ENCODE measurements at regions not wholly inside any gene's neighbourhood (a gene's known extent, or its start where the extent isn't known, plus 50 kb on each side); places are given as distances from the start of the nearest gene placed in this dataset.

DNA sequence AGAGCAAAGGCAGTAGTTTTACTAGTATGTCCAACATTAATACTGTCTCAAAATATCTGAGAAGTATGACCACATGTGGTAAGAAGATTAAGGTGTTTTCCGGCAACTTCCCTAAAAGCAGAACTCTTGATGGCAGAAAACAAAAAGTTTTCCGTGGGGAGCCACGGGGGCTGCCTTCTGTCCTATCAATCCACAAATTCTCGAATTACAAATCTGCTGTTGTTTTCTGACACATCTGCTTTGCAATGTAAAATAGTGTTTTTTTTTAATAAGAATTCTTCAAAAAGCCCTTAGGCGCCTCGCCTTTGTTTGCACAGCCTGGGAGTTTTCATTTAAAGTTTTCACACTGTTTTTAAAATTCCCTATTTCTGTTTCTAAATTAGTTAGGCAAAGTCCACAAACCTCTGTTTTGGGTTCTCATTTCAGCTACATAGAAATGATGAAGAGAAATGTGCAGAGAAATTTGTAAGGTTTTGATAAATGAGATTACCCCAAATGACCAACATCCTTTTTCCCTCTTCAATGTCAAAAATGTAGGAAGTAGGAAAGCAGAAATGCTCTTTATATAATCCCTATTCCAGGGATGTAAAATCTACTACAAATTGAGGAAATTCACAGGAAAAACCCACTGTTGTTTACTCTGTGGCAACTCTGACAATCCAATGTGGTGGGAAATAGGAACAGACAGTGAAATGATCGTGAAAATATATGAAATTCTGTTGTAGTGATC, 385.8 kb downstream of the ZEB2 start:
- no peak for DNase-seq
- no peaks in the 10 kb centered on the region for H3K4me1 ChIP-seq (ENCODE audit: control insufficient read depth, insufficient read depth, low read length, poor library complexity, severe bottlenecking)
- H3K4me3 ChIP-seq (ENCODE audit: insufficient read depth, low read depth, low read length, poor library complexity, severe bottlenecking): no peak overlapping the region
- no peak overlapping the region for H3K27ac ChIP-seq (ENCODE audit: insufficient read depth, low read length, poor library complexity, severe bottlenecking)
- H3K9me3 ChIP-seq (ENCODE audit: control insufficient read depth, low read length): no peaks in the 10 kb centered on the region
- H3K36me3 ChIP-seq (ENCODE audit: control insufficient read depth, insufficient read depth, low read length): no peaks in the 10 kb centered on the region
- no peaks in the 10 kb centered on the region for H3K27me3 ChIP-seq (replicated peaks; ENCODE audit: control insufficient read depth, insufficient read depth, low read length, poor library complexity, severe bottlenecking)

DNA sequence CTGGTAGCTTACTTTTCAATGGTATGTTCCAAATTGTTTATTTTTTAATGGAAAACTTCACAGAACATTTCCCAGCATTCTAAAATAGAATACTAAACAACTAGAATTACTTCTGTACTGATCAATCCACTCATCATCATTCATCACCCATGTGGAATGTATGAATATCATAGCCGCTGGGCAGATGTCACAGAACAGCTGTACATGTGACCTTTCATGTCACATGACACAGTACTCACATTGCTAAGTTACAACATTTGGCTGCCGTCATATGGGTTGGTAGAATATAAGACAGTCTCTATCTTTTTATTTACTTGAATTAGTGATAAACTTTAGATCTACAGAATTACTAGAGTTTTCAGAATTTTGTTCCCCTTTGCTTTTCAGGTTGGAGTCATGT, 387.6 kb downstream of the ZEB2 start:
- DNase-seq: no peak
- Histone ChIP-seq H3K9me3 (ENCODE audit: control insufficient read depth, low read length) (no peaks in the 10 kb centered on the region), H3K36me3 (ENCODE audit: control insufficient read depth, insufficient read depth, low read length) (no peaks in the 10 kb centered on the region), H3K4me1 (ENCODE audit: control insufficient read depth, insufficient read depth, low read length, poor library complexity, severe bottlenecking) (no peaks in the 10 kb centered on the region), H3K4me3 (ENCODE audit: insufficient read depth, low read depth, low read length, poor library complexity, severe bottlenecking) (no peak overlapping the region), H3K27ac (ENCODE audit: insufficient read depth, low read length, poor library complexity, severe bottlenecking) (no peak overlapping the region), H3K27me3 (replicated peaks; ENCODE audit: control insufficient read depth, insufficient read depth, low read length, poor library complexity, severe bottlenecking) (no peaks in the 10 kb centered on the region)

DNA sequence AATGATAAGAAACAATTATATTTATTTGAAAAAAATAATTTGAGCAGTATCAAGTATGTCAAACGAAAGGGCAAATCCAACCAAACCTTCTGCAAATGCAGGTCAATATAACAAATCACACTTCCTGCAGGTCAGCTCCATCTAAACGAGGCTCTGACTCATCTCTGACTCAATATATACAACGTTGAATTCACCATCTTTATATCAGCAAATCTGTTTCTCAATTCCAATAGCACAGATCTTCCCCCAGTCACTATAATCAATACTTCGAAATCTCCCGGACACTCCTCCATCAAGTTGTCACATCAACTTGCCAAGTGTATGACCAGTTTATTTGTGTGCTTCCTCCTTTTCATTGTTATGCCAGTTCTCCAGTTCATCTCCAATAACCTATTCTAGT, 388.9 kb downstream of the ZEB2 start:
- no peak overlapping the region for H3K4me3 ChIP-seq (ENCODE audit: insufficient read depth, low read depth, low read length, poor library complexity, severe bottlenecking)
- no peaks in the 10 kb centered on the region for H3K4me1 ChIP-seq (ENCODE audit: control insufficient read depth, insufficient read depth, low read length, poor library complexity, severe bottlenecking)
- H3K9me3 ChIP-seq (ENCODE audit: control insufficient read depth, low read length): no peaks in the 10 kb centered on the region
- no peak for DNase-seq
- H3K27ac ChIP-seq (ENCODE audit: insufficient read depth, low read length, poor library complexity, severe bottlenecking): no peak overlapping the region
- H3K27me3 ChIP-seq (replicated peaks; ENCODE audit: control insufficient read depth, insufficient read depth, low read length, poor library complexity, severe bottlenecking): no peaks in the 10 kb centered on the region
- no peaks in the 10 kb centered on the region for H3K36me3 ChIP-seq (ENCODE audit: control insufficient read depth, insufficient read depth, low read length)

DNA sequence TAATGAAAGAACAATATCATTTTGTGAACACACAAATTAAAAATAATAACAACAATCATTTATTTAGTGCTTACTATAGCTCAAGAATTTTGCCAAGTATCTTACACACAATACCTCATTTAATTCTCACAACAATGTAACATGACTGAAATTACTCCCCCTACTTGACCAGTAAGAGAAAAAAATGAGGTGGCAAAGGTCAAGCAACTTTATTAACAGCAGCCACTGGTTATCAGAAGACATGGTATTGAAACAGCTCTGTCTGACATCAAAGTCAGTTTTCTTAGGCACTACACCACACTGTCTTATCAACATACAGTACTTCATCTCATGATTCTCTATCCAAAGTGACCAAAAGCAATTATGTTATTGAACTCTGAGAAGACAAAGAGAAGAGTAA, 389.4 kb downstream of the ZEB2 start:
- no peaks in the 10 kb centered on the region for H3K27me3 ChIP-seq (replicated peaks; ENCODE audit: control insufficient read depth, insufficient read depth, low read length, poor library complexity, severe bottlenecking)
- DNase-seq: no peak
- H3K27ac ChIP-seq (ENCODE audit: insufficient read depth, low read length, poor library complexity, severe bottlenecking): no peak overlapping the region
- H3K4me1 ChIP-seq (ENCODE audit: control insufficient read depth, insufficient read depth, low read length, poor library complexity, severe bottlenecking): no peaks in the 10 kb centered on the region
- no peaks in the 10 kb centered on the region for H3K36me3 ChIP-seq (ENCODE audit: control insufficient read depth, insufficient read depth, low read length)
- no peaks in the 10 kb centered on the region for H3K9me3 ChIP-seq (ENCODE audit: control insufficient read depth, low read length)
- H3K4me3 ChIP-seq (ENCODE audit: insufficient read depth, low read depth, low read length, poor library complexity, severe bottlenecking): no peak overlapping the region

DNA sequence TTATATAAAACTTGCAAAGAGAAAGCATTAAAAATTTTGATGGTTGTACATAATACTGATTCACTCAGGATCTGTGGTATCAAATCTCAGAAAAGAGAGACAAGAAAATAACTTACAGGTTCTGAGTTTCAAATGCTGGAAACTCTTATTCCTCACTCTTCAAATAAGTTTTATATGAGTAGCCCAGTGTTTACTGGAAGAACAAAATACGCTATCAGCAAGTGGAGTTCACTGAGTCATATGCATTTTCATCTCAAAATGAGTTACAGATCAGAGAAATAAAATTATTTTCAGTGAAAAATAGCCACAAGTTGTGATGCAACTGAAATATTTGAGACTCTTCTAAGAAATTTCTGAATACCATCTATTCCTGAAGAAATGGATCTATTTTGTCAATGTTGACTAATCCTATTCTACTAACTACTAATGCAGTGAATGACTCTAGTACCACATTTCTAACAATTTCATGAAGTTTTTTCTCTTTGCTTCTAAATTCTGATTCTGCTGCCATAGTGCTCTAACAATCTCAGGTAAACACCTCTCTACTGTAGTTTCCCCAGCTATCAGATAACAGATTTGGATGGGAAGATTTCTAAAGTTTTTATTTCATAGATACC, 391.7 kb downstream of the ZEB2 start:
- H3K27ac ChIP-seq (ENCODE audit: insufficient read depth, low read length, poor library complexity, severe bottlenecking): no peak overlapping the region

DNA sequence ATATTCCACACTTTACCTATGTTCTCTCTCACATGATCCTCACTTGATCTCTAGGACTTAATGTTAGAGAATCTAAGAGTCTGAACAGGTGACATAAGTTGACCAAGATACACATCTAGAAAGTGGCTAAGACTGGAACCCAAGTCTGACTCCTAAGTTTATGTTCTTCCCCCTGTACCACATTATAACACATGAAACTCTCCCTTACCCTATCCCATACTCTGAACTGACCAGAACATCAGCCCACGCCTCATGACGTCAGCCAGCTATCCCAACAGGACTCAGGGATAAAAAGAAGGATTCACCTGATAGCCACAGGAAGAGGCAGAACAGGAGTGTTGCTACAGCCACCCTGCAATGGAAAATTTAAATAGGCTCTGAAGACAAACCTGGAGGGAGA, 392.2 kb downstream of the ZEB2 start:
- no peak for DNase-seq
- Histone ChIP-seq H3K9me3 (ENCODE audit: control insufficient read depth, low read length) (no peaks in the 10 kb centered on the region), H3K27me3 (replicated peaks; ENCODE audit: control insufficient read depth, insufficient read depth, low read length, poor library complexity, severe bottlenecking) (no peaks in the 10 kb centered on the region), H3K4me3 (ENCODE audit: insufficient read depth, low read depth, low read length, poor library complexity, severe bottlenecking) (no peak overlapping the region), H3K27ac (ENCODE audit: insufficient read depth, low read length, poor library complexity, severe bottlenecking) (no peak overlapping the region), H3K36me3 (ENCODE audit: control insufficient read depth, insufficient read depth, low read length) (no peaks in the 10 kb centered on the region), H3K4me1 (ENCODE audit: control insufficient read depth, insufficient read depth, low read length, poor library complexity, severe bottlenecking) (no peaks in the 10 kb centered on the region)

More for the DNA sequence above, 391.7 kb downstream of the ZEB2 start:
- Histone ChIP-seq H3K9me3 (ENCODE audit: control insufficient read depth, low read length) (no peaks in the 10 kb centered on the region), H3K4me3 (ENCODE audit: insufficient read depth, low read depth, low read length, poor library complexity, severe bottlenecking) (no peak overlapping the region), H3K27me3 (replicated peaks; ENCODE audit: control insufficient read depth, insufficient read depth, low read length, poor library complexity, severe bottlenecking) (no peaks in the 10 kb centered on the region), H3K4me1 (ENCODE audit: control insufficient read depth, insufficient read depth, low read length, poor library complexity, severe bottlenecking) (no peaks in the 10 kb centered on the region), H3K36me3 (ENCODE audit: control insufficient read depth, insufficient read depth, low read length) (no peaks in the 10 kb centered on the region)
- DNase-seq: no peak

DNA sequence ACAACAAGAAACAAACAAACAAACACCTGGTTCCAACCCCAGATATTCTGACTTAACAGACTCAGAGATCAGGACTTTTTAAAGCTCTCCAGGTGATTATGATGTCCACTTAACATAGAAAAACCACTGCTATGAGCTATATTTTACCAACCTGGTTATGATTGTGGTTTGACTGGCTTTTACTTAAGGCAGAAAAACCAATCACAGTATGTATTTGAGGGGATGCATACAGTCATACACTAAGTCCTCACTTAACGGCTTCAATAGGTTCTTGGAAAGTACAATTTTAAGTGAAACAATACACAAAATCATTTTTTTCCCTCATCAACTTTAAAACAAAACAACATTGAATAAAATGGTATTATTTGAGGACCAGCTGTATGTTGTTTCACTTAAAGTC, 393.6 kb downstream of the ZEB2 start:
- no peaks in the 10 kb centered on the region for H3K4me1 ChIP-seq (ENCODE audit: control insufficient read depth, insufficient read depth, low read length, poor library complexity, severe bottlenecking)
- no peak for DNase-seq
- H3K27ac ChIP-seq (ENCODE audit: insufficient read depth, low read length, poor library complexity, severe bottlenecking): no peak overlapping the region
- H3K36me3 ChIP-seq (ENCODE audit: control insufficient read depth, insufficient read depth, low read length): no peaks in the 10 kb centered on the region
- H3K27me3 ChIP-seq (replicated peaks; ENCODE audit: control insufficient read depth, insufficient read depth, low read length, poor library complexity, severe bottlenecking): no peaks in the 10 kb centered on the region
- no peak overlapping the region for H3K4me3 ChIP-seq (ENCODE audit: insufficient read depth, low read depth, low read length, poor library complexity, severe bottlenecking)
- no peaks in the 10 kb centered on the region for H3K9me3 ChIP-seq (ENCODE audit: control insufficient read depth, low read length)

DNA sequence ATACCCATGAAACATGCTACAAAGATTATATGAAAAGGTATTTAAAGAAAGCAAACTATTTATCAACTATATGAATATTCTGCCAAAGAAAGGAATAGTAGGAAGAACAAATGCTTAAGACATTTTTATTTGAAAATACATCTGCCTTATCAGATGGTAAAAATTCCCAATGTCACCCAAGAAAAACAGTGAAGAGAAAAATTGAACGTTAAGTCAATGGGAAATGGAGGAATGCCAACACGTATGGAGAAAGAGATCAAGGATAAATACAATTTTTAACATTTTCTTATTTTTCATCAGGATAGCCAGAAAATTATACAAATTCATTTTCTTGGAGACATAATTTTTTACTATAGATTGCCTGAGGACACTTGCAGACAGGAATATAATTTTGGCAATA, 394.2 kb downstream of the ZEB2 start:
- no peak overlapping the region for H3K27ac ChIP-seq (ENCODE audit: insufficient read depth, low read length, poor library complexity, severe bottlenecking)
- no peaks in the 10 kb centered on the region for H3K4me1 ChIP-seq (ENCODE audit: control insufficient read depth, insufficient read depth, low read length, poor library complexity, severe bottlenecking)
- H3K27me3 ChIP-seq (replicated peaks; ENCODE audit: control insufficient read depth, insufficient read depth, low read length, poor library complexity, severe bottlenecking): no peaks in the 10 kb centered on the region
- no peak overlapping the region for H3K4me3 ChIP-seq (ENCODE audit: insufficient read depth, low read depth, low read length, poor library complexity, severe bottlenecking)
- no peak for DNase-seq
- no peaks in the 10 kb centered on the region for H3K36me3 ChIP-seq (ENCODE audit: control insufficient read depth, insufficient read depth, low read length)
- no peaks in the 10 kb centered on the region for H3K9me3 ChIP-seq (ENCODE audit: control insufficient read depth, low read length)

DNA sequence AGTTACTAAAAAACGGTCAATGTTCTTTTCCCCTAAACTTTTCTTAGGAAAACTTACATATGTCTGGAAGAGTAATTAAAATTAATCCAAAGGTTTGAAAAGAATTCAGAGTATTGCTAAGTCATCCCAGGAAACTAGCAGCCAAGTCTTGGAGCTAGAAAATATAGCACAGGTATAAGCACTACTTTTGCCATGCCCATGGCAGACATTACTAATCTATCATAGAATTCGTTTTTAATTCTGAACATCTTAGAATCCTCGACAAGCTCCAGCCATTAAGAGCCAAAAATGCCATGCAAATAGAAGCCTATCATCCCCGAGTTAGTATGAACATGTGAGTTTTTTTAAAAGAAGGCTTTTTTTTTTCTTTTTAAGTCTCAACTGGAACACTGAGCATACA, 395.0 kb downstream of the ZEB2 start:
- H3K4me3 ChIP-seq (ENCODE audit: insufficient read depth, low read depth, low read length, poor library complexity, severe bottlenecking): no peak overlapping the region
- H3K4me1 ChIP-seq (ENCODE audit: control insufficient read depth, insufficient read depth, low read length, poor library complexity, severe bottlenecking): no peaks in the 10 kb centered on the region
- no peaks in the 10 kb centered on the region for H3K36me3 ChIP-seq (ENCODE audit: control insufficient read depth, insufficient read depth, low read length)
- no peaks in the 10 kb centered on the region for H3K9me3 ChIP-seq (ENCODE audit: control insufficient read depth, low read length)
- no peaks in the 10 kb centered on the region for H3K27me3 ChIP-seq (replicated peaks; ENCODE audit: control insufficient read depth, insufficient read depth, low read length, poor library complexity, severe bottlenecking)
- no peak overlapping the region for H3K27ac ChIP-seq (ENCODE audit: insufficient read depth, low read length, poor library complexity, severe bottlenecking)
- DNase-seq: no peak

DNA sequence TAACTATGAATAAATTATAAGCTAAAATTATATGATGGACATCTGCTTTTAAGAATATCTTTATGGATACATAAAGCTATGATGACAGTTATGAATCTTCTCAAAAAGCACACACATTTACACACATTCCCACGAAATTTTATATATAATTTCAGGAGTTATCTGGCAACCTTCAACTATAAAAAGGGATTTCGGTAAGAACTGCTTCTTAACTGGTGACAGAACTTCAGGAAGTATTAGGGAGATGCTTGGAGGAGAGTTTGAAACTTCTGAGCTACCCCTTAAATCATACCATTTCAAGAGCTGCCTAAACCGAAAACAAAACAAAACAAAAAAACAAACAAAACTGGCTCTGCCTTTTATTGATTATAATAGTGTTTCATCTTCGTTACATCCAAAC, 399.4 kb downstream of the ZEB2 start:
- Histone ChIP-seq H3K4me1 (ENCODE audit: control insufficient read depth, insufficient read depth, low read length, poor library complexity, severe bottlenecking) (no peaks in the 10 kb centered on the region), H3K27me3 (replicated peaks; ENCODE audit: control insufficient read depth, insufficient read depth, low read length, poor library complexity, severe bottlenecking) (no peaks in the 10 kb centered on the region), H3K4me3 (ENCODE audit: insufficient read depth, low read depth, low read length, poor library complexity, severe bottlenecking) (no peak overlapping the region)

More for the DNA sequence above, 399.4 kb downstream of the ZEB2 start:
- Histone ChIP-seq H3K9me3 (ENCODE audit: control insufficient read depth, low read length) (no peaks in the 10 kb centered on the region), H3K36me3 (ENCODE audit: control insufficient read depth, insufficient read depth, low read length) (no peaks in the 10 kb centered on the region), H3K27ac (ENCODE audit: insufficient read depth, low read length, poor library complexity, severe bottlenecking) (no peak overlapping the region)
- no peak for DNase-seq
